ENCODE measurements at regions not wholly inside any gene's neighbourhood (a gene's known extent, or its start where the extent isn't known, plus 50 kb on each side); places are given as distances from the start of the nearest gene placed in this dataset.

DNA sequence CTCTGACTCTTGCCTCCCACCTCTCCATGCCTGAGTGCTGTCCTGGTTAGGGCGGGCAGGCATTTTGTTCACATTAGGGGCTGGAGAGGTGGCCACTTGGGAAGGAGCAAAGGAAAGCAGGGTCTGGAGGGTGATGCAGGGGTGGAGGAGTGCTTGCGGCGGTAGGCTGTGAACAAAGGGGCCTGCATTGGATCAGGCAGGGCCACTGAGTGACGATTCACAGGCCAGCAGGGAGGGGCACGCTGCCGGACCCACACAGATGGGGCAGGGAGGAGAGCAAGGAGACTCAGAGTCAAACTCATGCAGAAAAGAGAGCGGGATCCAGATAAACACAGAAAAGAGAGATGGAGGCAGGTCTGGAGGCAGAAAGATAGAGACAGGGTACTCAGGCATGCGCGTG lies 58.4 kb upstream of the TBX3 start:
- no peak for DNase-seq

DNA sequence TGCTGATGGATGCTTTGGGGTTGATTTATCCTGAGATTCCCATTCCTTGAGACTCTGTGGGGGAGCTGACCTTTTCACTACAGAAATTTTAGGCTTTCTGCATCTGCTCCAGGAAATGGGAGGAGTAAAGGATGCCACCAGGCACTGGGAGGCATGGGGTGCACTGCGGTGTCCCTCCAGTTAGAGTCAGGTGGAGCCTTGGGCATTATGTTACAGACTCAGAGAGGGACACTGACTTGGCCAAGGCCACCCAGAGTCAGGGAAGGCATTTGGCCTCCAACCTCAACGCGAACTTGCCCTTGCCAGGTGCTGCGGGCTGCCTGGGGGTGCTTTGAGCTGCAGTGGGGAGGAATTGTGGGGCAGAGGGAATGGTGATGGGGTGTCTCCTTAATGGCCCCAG lies 58.0 kb upstream of the TBX3 start:
- no peak for DNase-seq

DNA sequence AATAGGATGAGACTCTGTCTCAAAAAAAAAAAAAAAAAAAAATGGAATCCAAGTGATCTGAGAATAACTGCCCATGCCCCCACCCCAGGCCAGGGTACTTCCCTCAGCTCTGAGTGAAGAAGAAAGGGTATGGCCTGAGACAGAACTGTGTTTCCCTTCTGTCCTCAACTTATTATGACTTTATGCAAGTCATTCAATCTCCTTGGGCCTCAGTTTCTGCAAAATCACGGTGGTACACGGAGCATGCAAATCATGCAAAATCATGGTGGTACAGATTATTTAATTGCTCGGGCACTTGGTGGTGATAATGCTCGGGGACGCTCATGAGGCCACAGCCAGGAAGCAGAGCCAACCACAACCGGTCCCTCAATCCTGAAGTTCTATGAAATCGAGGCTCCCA lies 56.5 kb upstream of the TBX3 start:
- DNase-seq = no peak

DNA sequence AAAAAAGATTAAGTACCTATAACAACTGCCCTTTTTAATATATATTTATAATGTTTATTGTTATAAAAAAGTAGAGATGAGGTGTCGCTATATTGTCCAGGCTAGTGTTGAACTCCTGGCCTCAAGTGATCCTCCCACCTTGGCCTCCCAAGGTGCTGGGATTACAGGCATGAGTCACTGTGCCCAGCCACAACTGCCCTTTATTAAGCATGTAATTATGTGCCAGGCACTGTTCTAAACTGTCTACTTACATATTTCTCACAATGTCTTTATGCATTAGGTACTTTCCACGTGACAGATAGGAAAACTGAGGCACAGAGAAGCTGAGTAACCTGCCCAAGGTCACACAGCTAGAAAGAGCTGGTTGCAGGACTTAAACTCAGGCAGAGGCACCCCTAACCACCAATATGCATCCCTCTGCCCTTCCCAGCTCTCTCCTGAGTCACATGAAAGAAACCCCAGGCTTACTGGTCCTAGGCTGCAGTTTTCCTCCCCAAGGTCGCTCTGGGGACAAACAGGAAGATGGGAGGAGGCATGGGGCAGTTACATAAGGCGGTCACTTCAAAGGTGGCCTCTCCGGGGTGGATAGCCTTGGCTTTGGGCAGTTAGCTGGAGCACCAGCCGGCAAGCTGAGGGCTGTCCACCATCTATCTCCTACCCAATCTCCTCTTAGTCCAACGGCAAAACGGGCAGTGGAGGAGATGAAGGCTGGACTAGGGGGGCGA lies 54.6 kb upstream of the TBX3 start:
- no peak for DNase-seq

DNA sequence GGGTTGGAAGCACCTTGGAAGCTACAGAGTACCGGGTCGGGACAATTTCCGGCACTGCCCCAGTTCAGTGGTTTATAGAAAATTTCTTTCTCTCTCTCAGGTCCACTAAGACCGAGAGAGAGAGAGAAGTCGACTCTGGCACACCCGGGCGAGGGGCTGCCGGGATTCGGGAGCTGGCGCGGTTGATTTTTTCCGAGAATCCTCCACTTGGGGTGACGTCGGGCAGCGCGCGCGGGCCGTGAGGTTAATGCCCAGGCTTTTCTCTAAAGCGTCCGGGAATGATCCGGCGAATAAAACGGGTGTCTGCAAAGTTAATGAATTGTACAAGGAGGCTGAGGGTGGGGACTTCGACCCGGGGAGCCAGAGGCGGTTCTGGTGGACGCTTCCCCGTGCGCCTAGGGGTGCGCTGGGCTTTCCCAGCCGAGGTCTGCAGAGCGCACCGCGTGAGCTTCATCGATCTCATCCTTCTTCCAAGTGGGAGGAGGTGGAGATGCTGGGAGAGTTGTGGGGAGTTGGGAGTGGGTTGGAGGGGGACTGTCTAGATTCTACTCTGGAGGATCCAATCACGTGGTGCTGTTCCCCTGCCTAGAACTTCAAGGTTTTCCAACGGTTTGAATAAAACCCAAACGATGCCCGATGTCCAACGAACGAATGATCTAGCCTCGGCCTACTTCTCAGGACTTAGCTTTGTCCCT lies 51.9 kb upstream of the TBX3 start:
- no peak for DNase-seq

DNA sequence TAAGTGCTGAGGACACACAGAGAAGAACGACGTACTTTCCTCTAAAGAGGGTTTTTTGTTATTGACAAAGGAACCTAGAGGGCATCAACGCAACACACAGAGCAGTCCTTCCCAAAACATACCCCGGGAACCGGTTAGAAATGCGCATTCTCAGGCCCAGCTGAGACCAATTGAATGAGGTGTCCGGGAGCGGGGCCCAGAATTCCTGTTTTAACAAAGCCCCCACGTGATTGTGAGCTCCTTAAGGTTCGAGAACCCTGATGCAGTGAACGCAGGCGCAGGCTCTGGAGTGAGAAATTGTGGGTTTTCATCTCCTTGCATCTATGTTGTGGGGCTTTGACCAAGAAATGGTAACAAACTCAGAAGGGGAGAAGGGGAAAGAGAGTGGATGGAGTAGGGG lies 51.0 kb upstream of the TBX3 start:
- DNase-seq = no peak

DNA sequence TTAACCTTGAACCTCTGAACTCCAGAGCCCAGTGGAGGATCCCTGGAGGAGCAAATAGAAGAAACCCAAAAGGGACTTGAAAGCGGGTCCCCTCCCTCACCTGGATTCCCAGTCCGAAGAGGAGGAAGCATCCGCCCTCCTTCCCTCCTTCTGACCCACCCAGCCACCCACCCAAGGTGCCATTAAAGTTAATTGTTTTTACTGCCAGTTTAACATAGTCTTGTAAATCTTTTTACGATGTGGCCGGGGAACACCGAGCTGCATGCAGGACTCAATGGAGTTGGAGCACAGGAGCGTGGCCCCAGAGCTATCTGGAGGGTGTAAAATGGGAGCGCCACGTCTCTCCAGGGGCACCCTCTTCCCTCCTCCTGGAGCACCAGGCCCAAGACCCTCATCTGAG lies 49.9 kb upstream of the TBX3 start:
- no peak for DNase-seq

Data from kidney glomerular epithelial cell (primary cell).